ENCODE measurements at regions not wholly inside any gene's neighbourhood (a gene's known extent, or its start where the extent isn't known, plus 50 kb on each side); places are given as distances from the start of the nearest gene placed in this dataset.

DNA sequence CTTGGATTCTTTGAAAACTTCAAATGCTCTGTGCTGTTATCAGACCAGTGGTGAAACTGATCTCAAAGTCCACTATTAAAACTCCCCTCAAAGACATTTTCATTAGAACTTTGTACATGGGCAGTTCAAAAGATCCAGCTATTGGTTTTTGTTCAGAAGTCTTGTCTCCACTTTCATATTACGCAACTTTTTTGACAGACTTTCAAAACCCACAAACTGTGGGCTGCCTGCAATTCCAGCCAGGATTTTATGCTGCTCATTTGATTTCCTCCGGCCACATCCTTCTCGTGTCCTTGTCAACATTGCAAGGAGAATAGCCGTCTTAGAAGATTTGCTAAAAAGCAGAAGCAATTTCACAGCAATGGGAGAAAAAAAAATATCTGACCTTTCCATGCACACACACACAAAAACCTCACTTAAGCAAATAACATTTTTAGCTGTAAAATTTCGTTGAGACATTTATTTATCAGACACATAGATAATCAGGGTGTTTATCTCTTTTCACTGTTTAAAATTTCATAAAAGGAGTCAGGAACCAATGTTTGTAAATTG, 1990.5 kb downstream of the MAT2B start:
- H3K36me3 Mint-ChIP-seq (ENCODE audit: low read depth), result no peaks in the 10 kb centered on the region
- no peaks in the 10 kb centered on the region for H3K4me1 Mint-ChIP-seq (ENCODE audit: low read depth)
- intact Hi-C loops (cut with micrococcal nuclease), result no loop called here
- H3K4me3 Mint-ChIP-seq, result no peak overlapping the region
- DNase-seq (no peak), ATAC-seq (no peak)
- no peaks in the 10 kb centered on the region for H3K9me3 Mint-ChIP-seq
- no peak overlapping the region for H3K27ac Mint-ChIP-seq
- ChIA-PET POLR2A (interaction anchor here (0.7 kb wide), 1 partner anchor 403 kb away, joined by 4 read pairs; no protein-coding TSS in a partner anchor), CTCF (no interaction called here)
- TF ChIP-seq, protein P1, sequence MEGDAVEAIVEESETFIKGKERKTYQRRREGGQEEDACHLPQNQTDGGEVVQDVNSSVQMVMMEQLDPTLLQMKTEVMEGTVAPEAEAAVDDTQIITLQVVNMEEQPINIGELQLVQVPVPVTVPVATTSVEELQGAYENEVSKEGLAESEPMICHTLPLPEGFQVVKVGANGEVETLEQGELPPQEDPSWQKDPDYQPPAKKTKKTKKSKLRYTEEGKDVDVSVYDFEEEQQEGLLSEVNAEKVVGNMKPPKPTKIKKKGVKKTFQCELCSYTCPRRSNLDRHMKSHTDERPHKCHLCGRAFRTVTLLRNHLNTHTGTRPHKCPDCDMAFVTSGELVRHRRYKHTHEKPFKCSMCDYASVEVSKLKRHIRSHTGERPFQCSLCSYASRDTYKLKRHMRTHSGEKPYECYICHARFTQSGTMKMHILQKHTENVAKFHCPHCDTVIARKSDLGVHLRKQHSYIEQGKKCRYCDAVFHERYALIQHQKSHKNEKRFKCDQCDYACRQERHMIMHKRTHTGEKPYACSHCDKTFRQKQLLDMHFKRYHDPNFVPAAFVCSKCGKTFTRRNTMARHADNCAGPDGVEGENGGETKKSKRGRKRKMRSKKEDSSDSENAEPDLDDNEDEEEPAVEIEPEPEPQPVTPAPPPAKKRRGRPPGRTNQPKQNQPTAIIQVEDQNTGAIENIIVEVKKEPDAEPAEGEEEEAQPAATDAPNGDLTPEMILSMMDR (IDR thresholded peaks at IDR 0.05), result no peak
- no peaks in the 10 kb centered on the region for H3K27me3 Mint-ChIP-seq

DNA sequence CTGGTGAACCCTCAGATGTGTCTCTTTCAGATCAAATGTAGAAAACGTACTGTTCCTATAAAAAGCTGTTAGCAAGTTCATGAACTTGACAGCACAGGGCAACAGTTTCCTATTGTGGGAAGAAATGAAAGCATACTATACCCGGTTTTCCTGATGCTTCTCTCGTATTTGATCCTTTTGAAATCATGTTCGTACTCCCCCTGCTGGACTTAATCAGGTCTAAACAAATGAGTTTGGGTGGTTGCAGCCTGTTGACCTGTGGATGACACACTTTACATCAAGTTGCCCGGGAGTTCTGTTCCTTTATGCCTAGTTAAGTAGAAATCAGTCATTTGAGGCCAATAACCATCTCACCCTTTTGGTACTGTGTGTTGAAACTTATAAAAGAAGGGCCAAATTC, 1992.3 kb downstream of the MAT2B start:
- CTCF ChIA-PET, result no interaction called here
- H3K9me3 Mint-ChIP-seq, result no peaks in the 10 kb centered on the region
- H3K4me3 Mint-ChIP-seq, result no peak overlapping the region
- no peak overlapping the region for H3K27ac Mint-ChIP-seq
- TF ChIP-seq, protein P1 (IDR thresholded peaks at IDR 0.05), result no peak
- no peaks in the 10 kb centered on the region for H3K27me3 Mint-ChIP-seq
- ATAC-seq, result no peak
- POLR2A ChIA-PET, result no interaction called here
- H3K36me3 Mint-ChIP-seq (ENCODE audit: low read depth), result no peaks in the 10 kb centered on the region
- intact Hi-C loops (cut with micrococcal nuclease), result no loop called here
- DNase-seq, result no peak
- no peaks in the 10 kb centered on the region for H3K4me1 Mint-ChIP-seq (ENCODE audit: low read depth)

DNA sequence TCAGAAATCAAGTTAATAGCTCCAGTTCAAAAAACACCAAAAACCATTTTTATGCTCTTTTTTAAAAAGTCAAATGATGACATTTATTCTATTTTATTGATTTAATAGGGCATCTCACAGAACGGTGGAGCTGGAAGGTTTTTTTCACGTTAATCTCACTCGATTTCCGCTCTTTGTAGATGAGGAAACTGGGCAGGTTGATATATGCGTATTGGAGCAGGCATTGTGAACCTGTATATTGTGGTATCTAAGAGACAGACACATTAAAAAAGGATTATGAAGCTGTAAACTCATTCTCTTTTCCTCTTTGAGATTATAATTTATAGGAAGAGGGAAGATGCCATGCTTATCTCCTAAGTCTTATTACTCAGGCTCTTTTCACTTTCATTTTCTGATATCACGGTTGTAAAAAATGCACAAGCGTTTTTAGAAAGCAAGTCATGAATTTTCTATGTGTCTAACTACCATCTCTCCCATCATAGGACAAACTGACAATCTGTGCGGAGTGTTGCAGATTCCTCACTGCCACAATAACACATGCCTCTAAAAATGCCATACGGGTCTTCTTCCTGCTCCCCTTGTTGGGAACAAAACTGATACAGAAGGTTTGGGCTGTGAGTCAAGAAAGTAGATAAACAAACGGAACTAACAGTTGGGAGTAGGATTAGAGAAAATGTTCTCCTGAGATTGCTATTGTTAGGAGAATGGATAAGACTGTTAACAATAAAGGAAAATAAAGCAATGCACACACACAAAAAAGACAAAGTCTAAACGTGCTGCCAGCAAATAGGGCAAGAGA, 1997.7 kb downstream of the MAT2B start:
- ATAC-seq, result no peak
- Mint-ChIP-seq H3K9me3 (peaks cover 4% of the 10 kb centered on the region), H3K27me3 (no peaks in the 10 kb centered on the region), H3K4me3 (no peak overlapping the region), H3K4me1 (ENCODE audit: low read depth) (no peaks in the 10 kb centered on the region), H3K27ac (no peak overlapping the region), H3K36me3 (ENCODE audit: low read depth) (no peaks in the 10 kb centered on the region)
- no peak for DNase-seq
- POLR2A ChIA-PET, result no interaction called here
- TF ChIP-seq, protein P1 (IDR thresholded peaks at IDR 0.05), result no peak
- intact Hi-C loops (cut with micrococcal nuclease), result no loop called here
- CTCF ChIA-PET, result no interaction called here

DNA sequence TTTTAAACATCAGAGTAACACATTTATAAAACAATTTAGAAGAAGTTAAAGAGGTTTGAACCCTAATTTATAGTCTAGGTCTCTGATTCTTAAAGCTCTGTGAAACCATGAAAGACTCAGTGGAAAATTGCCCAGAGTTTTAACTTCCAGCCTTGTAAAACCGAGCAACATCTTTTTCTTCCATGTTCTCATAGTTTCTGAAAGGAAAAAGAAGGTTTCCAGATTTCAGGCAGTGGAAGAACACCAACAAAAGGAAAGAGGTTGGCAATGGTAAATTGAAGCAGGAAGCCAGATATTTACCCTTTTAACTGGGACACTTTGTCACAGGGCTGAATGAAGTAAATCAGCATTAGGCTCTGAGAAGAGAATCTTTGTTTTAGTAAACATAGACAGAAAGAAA, 1999.3 kb downstream of the MAT2B start:
- H3K27ac Mint-ChIP-seq, result no peak overlapping the region
- ATAC-seq (no peak), DNase-seq (no peak)
- no peaks in the 10 kb centered on the region for H3K36me3 Mint-ChIP-seq (ENCODE audit: low read depth)
- H3K4me1 Mint-ChIP-seq (ENCODE audit: low read depth), result no peaks in the 10 kb centered on the region
- H3K27me3 Mint-ChIP-seq, result no peaks in the 10 kb centered on the region
- ChIA-PET POLR2A (no interaction called here), CTCF (no interaction called here)
- TF ChIP-seq, protein P1 (IDR thresholded peaks at IDR 0.05), result no peak
- intact Hi-C loops (cut with micrococcal nuclease), result no loop called here
- peaks cover 8% of the 10 kb centered on the region for H3K9me3 Mint-ChIP-seq
- H3K4me3 Mint-ChIP-seq, result no peak overlapping the region

DNA sequence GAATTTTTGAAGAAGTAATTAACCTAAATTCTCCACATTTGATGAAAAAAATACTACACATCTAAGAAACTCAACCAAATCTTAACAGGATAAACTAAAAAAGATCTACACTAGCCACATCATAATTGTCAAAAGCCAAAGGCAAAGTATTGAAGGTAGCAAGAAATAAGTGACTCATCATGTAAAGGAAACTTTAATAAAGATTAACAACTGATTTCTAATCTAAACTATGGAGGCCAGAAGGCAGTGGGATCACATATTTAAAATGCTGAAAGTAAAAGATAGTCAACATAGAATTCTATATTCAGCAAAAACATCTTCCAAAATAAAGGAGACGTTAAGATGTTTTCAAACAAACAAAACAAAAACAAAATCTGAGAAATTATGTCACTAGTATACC, 2002.9 kb downstream of the MAT2B start:
- CTCF ChIA-PET, result no interaction called here
- no peaks in the 10 kb centered on the region for H3K27me3 Mint-ChIP-seq
- intact Hi-C loops (cut with micrococcal nuclease), result no loop called here
- TF ChIP-seq, protein P1 (IDR thresholded peaks at IDR 0.05), result no peak
- H3K36me3 Mint-ChIP-seq (ENCODE audit: low read depth), result no peaks in the 10 kb centered on the region
- POLR2A ChIA-PET, result no interaction called here
- no peak for DNase-seq
- no peaks in the 10 kb centered on the region for H3K4me1 Mint-ChIP-seq (ENCODE audit: low read depth)
- no peak overlapping the region for H3K4me3 Mint-ChIP-seq
- no peak overlapping the region for H3K27ac Mint-ChIP-seq
- H3K9me3 Mint-ChIP-seq, result peaks cover 10% of the 10 kb centered on the region
- no peak for ATAC-seq

Data from activated CD8-positive, alpha-beta T cell treated with anti-CD3 and anti-CD28 coated beads for 36 hours (primary cell).